Astrocyte of the hippocampus (primary cell): ENCODE measurements at regions not wholly inside any gene's neighbourhood (a gene's known extent, or its start where the extent isn't known, plus 50 kb on each side); places are given as distances from the start of the nearest gene placed in this dataset.
A peak's percentile ranks its signal among the peaks of the same experiment; 100 is the strongest.
"Not testable (repeated sequence)": the region's sequence is repeated elsewhere in the genome, so short reads cannot be mapped to it uniquely, and the experiment has no call there.

Source experiments
- DNase-seq: peaks from one replicate; pipeline ENCODE4 v3.0.0; 2011; ENCODE audit warnings: low read depth, low spot score

- DNase-seq: not testable (repeated sequence)
Measured at GRCh38 chr6:141457984-141458383, 674.7 kb upstream of the GJE1 start.

DNA sequence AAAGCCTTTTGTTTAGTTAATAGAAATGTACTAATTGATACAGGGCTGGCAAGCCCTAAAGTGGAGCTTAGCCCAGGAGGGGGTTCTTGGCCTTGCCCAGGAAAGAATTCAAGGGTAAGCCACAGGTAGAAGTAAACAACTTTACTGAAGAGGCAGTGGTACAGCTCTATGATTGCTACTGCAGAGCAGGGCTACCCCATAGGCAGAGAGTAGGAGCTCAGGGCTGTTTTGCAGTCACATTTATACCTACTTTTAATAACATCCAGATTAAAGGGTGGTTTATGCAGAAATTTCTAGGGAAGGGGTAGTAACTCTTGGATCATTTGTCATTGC, 680.4 kb upstream of the GJE1 start:
- DNase-seq: peak; percentile 21

GRCh38 chr6:141451511-141452353, 681.0 kb upstream of the GJE1 start:
- peak; percentile 75 for DNase-seq

- DNase-seq: no peak
Measured at GRCh38 chr6:141451181-141451510, 681.6 kb upstream of the GJE1 start.

GRCh38 chr6:141445928-141446628, 686.6 kb upstream of the GJE1 start:
- no peak for DNase-seq

- DNase-seq: no peak
Measured at GRCh38 chr6:141443668-141444289, 688.9 kb upstream of the GJE1 start.

DNA sequence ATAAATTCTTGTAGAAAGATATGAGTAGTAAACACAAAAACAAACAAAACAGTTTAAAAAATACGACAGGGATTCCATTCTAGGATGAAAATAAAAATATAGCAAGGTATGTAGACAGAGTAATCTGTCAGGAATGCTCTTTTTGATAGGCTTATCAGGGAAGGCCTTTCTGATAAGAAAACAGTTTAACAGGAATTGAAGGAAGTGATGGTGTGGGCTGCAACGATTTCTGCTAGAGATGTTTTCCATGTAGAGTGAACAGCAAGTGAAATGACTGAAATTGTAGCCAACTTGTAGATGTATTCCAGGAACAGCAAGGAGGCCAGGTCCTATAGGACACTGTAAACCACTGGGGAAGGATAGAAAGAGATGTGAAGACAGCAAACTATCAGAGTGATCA, 689.7 kb upstream of the GJE1 start:
- no peak for DNase-seq

- no peak for DNase-seq
Measured at GRCh38 chr6:141439513-141439912, 693.2 kb upstream of the GJE1 start.

- no peak for DNase-seq
Measured at GRCh38 chr6:141437685-141438084, 695.0 kb upstream of the GJE1 start.

DNA sequence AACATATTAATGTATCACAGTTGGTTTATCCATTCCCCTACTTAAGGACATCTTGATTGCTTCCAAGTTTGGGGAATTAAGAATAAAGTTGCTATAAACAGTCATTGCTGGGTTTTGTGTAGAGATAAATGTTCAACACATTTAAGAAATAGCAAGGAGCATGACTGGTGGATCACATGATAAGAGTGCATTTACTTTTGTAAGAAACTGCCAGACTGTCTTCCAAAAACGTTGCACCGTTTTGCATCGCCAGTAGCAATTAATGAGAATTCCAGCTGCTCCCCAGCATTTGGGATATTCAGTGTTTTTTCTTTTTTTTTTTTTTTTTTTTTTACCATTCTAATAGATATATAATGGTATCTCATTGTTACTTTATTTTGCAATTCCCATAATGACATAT, 695.7 kb upstream of the GJE1 start:
- no peak for DNase-seq

DNA sequence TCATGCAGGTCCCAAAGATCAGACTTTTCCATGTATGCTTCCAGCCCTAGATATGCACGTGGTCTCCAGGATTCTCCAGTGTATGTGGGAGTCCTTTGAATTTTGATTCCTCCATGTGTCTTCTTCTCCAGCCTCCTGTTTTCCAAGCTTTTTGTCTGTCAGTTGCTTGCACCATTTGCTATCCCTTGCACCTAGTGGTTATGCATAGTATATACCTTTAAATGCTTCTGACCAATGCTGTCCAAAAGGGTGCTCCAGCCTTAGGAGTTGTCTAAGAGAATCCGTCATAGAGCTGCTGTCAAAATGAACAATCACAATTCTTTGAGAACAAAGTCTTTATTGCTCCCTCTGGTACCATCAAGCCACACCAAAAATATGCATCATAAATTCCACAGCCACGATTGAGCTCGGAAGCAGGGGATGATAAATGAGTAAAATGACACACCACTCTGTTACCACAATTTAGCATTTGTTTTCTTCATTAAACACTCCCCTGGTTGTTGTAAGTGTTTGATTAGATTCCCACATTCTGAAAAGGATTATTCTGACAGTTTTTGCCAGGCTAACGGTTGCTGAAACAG, 706.2 kb upstream of the GJE1 start:
- peak; percentile 23 for DNase-seq

DNA sequence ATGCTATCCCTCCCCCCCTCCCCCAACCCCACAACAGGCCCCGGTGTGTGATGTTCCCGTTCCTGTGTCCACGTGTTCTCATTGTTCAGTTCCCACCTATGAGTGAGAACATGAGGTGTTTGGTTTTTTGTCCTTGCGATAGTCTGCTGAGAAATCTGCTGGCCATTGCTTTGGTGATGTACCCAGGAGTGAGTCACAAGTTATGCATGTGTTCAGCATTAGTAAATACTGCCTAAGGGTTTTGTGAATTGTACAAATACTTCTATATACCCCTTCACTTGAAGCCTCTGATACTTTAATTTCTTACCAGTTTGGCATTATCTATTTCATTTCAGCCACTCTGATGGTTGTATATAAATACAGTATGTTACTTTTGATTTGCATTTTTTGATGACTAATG, 711.3 kb upstream of the GJE1 start:
- peak; percentile 82 for DNase-seq

DNA sequence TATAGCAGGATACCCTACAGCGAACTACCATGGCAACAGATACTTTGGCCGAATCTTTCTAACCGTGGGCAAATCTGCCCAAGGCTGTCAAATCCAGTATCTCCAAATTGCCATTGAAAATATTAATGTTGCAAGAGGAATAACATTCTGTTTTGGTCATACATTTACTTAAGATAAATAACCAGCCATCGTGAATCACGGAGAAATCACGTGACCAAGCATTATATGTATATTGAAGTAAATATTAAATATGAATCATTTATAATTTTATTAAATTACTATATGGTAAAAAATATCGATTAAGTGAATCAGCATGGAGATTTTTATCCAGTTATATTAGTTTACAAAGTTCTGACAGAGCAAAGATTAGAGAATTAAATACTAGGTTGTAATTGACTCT, 714.6 kb upstream of the GJE1 start:
- no peak for DNase-seq

DNA sequence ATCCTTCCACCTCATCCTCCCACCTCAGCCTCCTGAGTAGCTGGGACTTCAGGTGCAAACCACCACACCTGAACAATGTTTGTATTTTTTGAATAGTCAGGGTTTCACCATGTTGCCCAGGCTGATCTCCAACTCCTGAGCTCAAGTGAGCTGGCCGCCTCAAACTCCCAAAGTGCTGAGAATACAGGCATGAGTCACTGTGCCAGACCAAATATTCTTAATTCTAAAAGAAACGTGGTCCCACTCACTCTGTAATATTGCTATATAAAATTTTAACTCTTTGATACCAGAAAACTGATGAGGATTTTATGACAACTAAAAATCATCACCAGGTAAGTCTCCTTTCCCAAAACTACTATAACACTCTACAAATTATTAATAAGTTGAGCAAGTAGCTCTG, 716.8 kb upstream of the GJE1 start:
- peak; percentile 20 for DNase-seq

- no peak for DNase-seq
Measured at GRCh38 chr6:141413196-141413595, 719.5 kb upstream of the GJE1 start.

DNA sequence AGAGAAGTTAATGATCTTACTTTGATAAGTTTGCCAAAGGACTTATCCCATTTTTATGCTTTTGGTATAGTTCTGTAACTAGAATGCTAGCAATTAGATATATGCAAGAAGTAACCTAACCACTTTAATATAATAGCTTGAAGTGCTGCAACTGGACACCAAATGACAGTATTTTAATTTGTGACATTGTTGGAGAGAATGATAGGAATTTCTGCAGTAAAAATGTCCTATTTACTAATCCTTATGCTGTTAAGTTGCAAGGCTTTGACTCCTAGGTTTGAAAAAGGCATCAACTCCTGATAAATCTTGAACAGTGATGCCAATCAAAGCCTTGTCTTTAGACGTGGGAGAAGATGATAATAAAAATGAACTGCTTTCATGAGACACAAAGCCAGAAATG, 726.0 kb upstream of the GJE1 start:
- DNase-seq: no peak

DNA sequence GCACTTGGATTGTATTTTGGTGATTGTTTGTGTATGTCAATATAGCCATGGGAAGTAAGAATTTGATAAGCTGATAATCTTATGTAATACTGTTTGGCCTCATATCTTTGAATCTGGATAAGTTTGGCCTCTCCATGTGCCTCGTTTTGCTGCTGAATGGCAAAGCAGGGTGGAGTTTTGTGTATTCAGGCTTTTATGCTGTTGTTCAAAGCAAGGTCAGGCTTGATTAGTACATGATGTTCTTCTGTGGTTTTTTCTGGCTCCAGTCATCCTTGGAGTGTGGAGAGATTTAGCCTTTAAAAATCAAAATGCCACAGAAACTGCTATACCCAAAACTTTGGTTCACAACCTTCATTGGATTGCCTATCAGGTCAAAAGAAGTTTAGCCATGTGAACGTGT, 728.9 kb upstream of the GJE1 start:
- DNase-seq: peak; percentile 64

GRCh38 chr6:141403103-141403502, 729.6 kb upstream of the GJE1 start:
- DNase-seq: peak; percentile 44

- no peak for DNase-seq
Measured at GRCh38 chr6:141402489-141402888, 730.2 kb upstream of the GJE1 start.

- DNase-seq: peak; percentile 53
Measured at GRCh38 chr6:141401851-141402250, 730.9 kb upstream of the GJE1 start.

DNA sequence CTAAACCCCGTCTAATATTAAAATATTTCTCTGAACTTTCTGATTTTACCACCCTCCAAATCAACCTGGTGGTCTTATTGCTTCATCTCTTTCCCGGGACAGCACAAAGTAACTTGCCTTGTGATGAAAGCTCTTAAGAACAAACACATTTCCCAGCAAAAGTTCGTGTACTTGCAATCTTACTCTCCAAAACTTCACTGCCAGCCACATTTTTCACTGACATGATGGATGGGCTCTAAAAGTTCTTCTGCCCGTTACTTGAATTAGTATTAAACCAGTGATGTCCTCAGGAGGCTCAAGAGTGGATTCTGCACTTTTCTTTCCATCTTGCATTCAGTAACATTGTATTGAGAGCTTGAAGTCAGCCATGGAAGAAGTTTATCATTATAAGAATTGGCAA, 731.6 kb upstream of the GJE1 start:
- peak; percentile 47 for DNase-seq

DNA sequence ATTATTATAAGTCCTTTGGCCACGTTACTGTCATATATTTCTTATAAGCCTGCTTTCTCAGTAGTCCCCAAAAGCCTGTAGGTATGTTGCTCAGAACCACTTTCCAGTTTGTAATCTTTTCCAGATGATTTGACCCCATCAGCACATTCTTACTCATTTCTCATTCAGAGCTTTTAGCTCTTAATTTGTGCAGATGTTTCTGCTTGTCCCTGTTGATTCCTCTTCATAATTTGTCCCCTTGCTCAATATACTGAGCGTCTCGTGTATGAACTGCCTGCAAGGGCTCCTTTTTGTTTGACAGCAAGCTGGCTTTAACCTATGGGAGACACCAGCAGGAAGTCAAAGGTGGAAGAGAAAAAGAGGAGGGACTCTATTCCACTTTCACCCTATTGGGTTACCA, 733.8 kb upstream of the GJE1 start:
- no peak for DNase-seq
